ENCODE measurements at regions not wholly inside any gene's neighbourhood (a gene's known extent, or its start where the extent isn't known, plus 50 kb on each side); places are given as distances from the start of the nearest gene placed in this dataset.

- no peak for TF ChIP-seq CTCF (IDR thresholded peaks at IDR 0.05; ENCODE audit: low read length)
- TF ChIP-seq EZH2 (optimal IDR thresholded peaks at IDR 0.05; ENCODE audit: low read depth, low read length) = no peak
Measured at GRCh38 chr11:104405277-104405676, 241.3 kb upstream of the PDGFD start.
